ENCODE measurements at regions not wholly inside any gene's neighbourhood (a gene's known extent, or its start where the extent isn't known, plus 50 kb on each side); places are given as distances from the start of the nearest gene placed in this dataset.

- no peak overlapping the region for H3K9ac ChIP-seq (ENCODE audit: low read length)
- H3K4me1 ChIP-seq (ENCODE audit: low read length) = no peaks in the 10 kb centered on the region
- no peaks in the 10 kb centered on the region for H3K36me3 ChIP-seq (ENCODE audit: insufficient read depth, low read length)
- no peak overlapping the region for H3K27ac ChIP-seq (ENCODE audit: low read length)
- no peaks in the 10 kb centered on the region for H3K9me3 ChIP-seq (ENCODE audit: low read length)
- H3K79me2 ChIP-seq (ENCODE audit: low read length) = no peaks in the 10 kb centered on the region
- H2AFZ ChIP-seq (ENCODE audit: low read length) = no peak overlapping the region
- no peaks in the 10 kb centered on the region for H4K20me1 ChIP-seq (ENCODE audit: insufficient read depth, low read depth, low read length)
- H3K9me2 ChIP-seq (replicated peaks; ENCODE audit: insufficient read depth, low read length) = no peaks in the 10 kb centered on the region
- no peaks in the 10 kb centered on the region for H3K27me3 ChIP-seq (ENCODE audit: low read length)
- no peak overlapping the region for H3K4me2 ChIP-seq (ENCODE audit: low read depth, low read length, poor library complexity, severe bottlenecking)
- no peak overlapping the region for H3K4me3 ChIP-seq (ENCODE audit: low read length)
- DNase-seq = no peak
Measured at GRCh38 chr2:164134336-164134735, 398.5 kb upstream of the FIGN start.

GRCh38 chr2:164127971-164128527, 392.2 kb upstream of the FIGN start:
- H3K9me2 ChIP-seq (replicated peaks; ENCODE audit: insufficient read depth, low read length) = no peaks in the 10 kb centered on the region
- no peak overlapping the region for H3K4me3 ChIP-seq (ENCODE audit: low read length)
- H3K27ac ChIP-seq (ENCODE audit: low read length) = no peak overlapping the region
- H3K36me3 ChIP-seq (ENCODE audit: insufficient read depth, low read length) = no peaks in the 10 kb centered on the region
- no peak overlapping the region for H3K9ac ChIP-seq (ENCODE audit: low read length)
- H3K79me2 ChIP-seq (ENCODE audit: low read length) = no peaks in the 10 kb centered on the region
- H3K27me3 ChIP-seq (ENCODE audit: low read length) = no peaks in the 10 kb centered on the region
- no peak overlapping the region for H2AFZ ChIP-seq (ENCODE audit: low read length)
- H3K9me3 ChIP-seq (ENCODE audit: low read length) = peaks cover 4% of the 10 kb centered on the region; the same call in 1 of the 2 replicates
- no peaks in the 10 kb centered on the region for H4K20me1 ChIP-seq (ENCODE audit: insufficient read depth, low read depth, low read length)
- H3K4me1 ChIP-seq (ENCODE audit: low read length) = no peaks in the 10 kb centered on the region
- no peak overlapping the region for H3K4me2 ChIP-seq (ENCODE audit: low read depth, low read length, poor library complexity, severe bottlenecking)
- DNase-seq = no peak

- peaks cover 4% of the 10 kb centered on the region; the same call in 1 of the 2 replicates for H3K9me3 ChIP-seq (ENCODE audit: low read length)
Measured at GRCh38 chr2:164126960-164127660, 391.3 kb upstream of the FIGN start.

GRCh38 chr2:164115806-164116205, 380.0 kb upstream of the FIGN start:
- Histone ChIP-seq H3K79me2 (ENCODE audit: low read length) (no peaks in the 10 kb centered on the region), H3K9ac (ENCODE audit: low read length) (no peak overlapping the region), H2AFZ (ENCODE audit: low read length) (no peak overlapping the region), H3K9me2 (replicated peaks; ENCODE audit: insufficient read depth, low read length) (no peaks in the 10 kb centered on the region), H4K20me1 (ENCODE audit: insufficient read depth, low read depth, low read length) (no peaks in the 10 kb centered on the region), H3K27ac (ENCODE audit: low read length) (no peak overlapping the region), H3K27me3 (ENCODE audit: low read length) (no peaks in the 10 kb centered on the region), H3K9me3 (ENCODE audit: low read length) (peaks cover 7% of the 10 kb centered on the region; the same call in 1 of the 2 replicates), H3K4me3 (ENCODE audit: low read length) (no peak overlapping the region), H3K36me3 (ENCODE audit: insufficient read depth, low read length) (no peaks in the 10 kb centered on the region), H3K4me1 (ENCODE audit: low read length) (no peaks in the 10 kb centered on the region), H3K4me2 (ENCODE audit: low read depth, low read length, poor library complexity, severe bottlenecking) (no peak overlapping the region)
- no peak for DNase-seq

More at GRCh38 chr2:164126960-164127660, 391.3 kb upstream of the FIGN start:
- no peak overlapping the region for H3K27ac ChIP-seq (ENCODE audit: low read length)
- H3K4me2 ChIP-seq (ENCODE audit: low read depth, low read length, poor library complexity, severe bottlenecking) = no peak overlapping the region
- no peak overlapping the region for H3K4me3 ChIP-seq (ENCODE audit: low read length)
- H3K9me2 ChIP-seq (replicated peaks; ENCODE audit: insufficient read depth, low read length) = no peaks in the 10 kb centered on the region
- H4K20me1 ChIP-seq (ENCODE audit: insufficient read depth, low read depth, low read length) = no peaks in the 10 kb centered on the region
- DNase-seq = no peak
- H3K9ac ChIP-seq (ENCODE audit: low read length) = no peak overlapping the region
- no peak overlapping the region for H2AFZ ChIP-seq (ENCODE audit: low read length)
- H3K36me3 ChIP-seq (ENCODE audit: insufficient read depth, low read length) = no peaks in the 10 kb centered on the region
- no peaks in the 10 kb centered on the region for H3K79me2 ChIP-seq (ENCODE audit: low read length)
- H3K4me1 ChIP-seq (ENCODE audit: low read length) = no peaks in the 10 kb centered on the region
- H3K27me3 ChIP-seq (ENCODE audit: low read length) = no peaks in the 10 kb centered on the region

GRCh38 chr2:164114937-164115336, 379.1 kb upstream of the FIGN start:
- H3K4me2 ChIP-seq (ENCODE audit: low read depth, low read length, poor library complexity, severe bottlenecking) = no peak overlapping the region
- H3K9me2 ChIP-seq (replicated peaks; ENCODE audit: insufficient read depth, low read length) = no peaks in the 10 kb centered on the region

GRCh38 chr2:164112105-164112504, 376.3 kb upstream of the FIGN start:
- no peak overlapping the region for H3K27ac ChIP-seq (ENCODE audit: low read length)
- H4K20me1 ChIP-seq (ENCODE audit: insufficient read depth, low read depth, low read length) = no peaks in the 10 kb centered on the region
- no peaks in the 10 kb centered on the region for H3K27me3 ChIP-seq (ENCODE audit: low read length)
- no peak overlapping the region for H3K4me2 ChIP-seq (ENCODE audit: low read depth, low read length, poor library complexity, severe bottlenecking)
- H3K79me2 ChIP-seq (ENCODE audit: low read length) = no peaks in the 10 kb centered on the region
- H2AFZ ChIP-seq (ENCODE audit: low read length) = no peak overlapping the region
- no peak overlapping the region for H3K4me3 ChIP-seq (ENCODE audit: low read length)
- no peaks in the 10 kb centered on the region for H3K36me3 ChIP-seq (ENCODE audit: insufficient read depth, low read length)
- no peaks in the 10 kb centered on the region for H3K9me2 ChIP-seq (replicated peaks; ENCODE audit: insufficient read depth, low read length)
- H3K9me3 ChIP-seq (ENCODE audit: low read length) = peaks cover 4% of the 10 kb centered on the region; the same call in 1 of the 2 replicates
- H3K9ac ChIP-seq (ENCODE audit: low read length) = no peak overlapping the region
- H3K4me1 ChIP-seq (ENCODE audit: low read length) = no peaks in the 10 kb centered on the region
- DNase-seq = no peak

More at GRCh38 chr2:164114937-164115336, 379.1 kb upstream of the FIGN start:
- peaks cover 7% of the 10 kb centered on the region; the same call in 1 of the 2 replicates for H3K9me3 ChIP-seq (ENCODE audit: low read length)
- H3K79me2 ChIP-seq (ENCODE audit: low read length) = no peaks in the 10 kb centered on the region
- H3K36me3 ChIP-seq (ENCODE audit: insufficient read depth, low read length) = no peaks in the 10 kb centered on the region
- H3K4me1 ChIP-seq (ENCODE audit: low read length) = no peaks in the 10 kb centered on the region
- no peak overlapping the region for H2AFZ ChIP-seq (ENCODE audit: low read length)
- H3K27me3 ChIP-seq (ENCODE audit: low read length) = no peaks in the 10 kb centered on the region
- no peak for DNase-seq
- H3K27ac ChIP-seq (ENCODE audit: low read length) = no peak overlapping the region
- H3K9ac ChIP-seq (ENCODE audit: low read length) = no peak overlapping the region
- no peaks in the 10 kb centered on the region for H4K20me1 ChIP-seq (ENCODE audit: insufficient read depth, low read depth, low read length)
- H3K4me3 ChIP-seq (ENCODE audit: low read length) = no peak overlapping the region

GRCh38 chr2:164110515-164110914, 374.7 kb upstream of the FIGN start:
- Histone ChIP-seq H3K27ac (ENCODE audit: low read length) (no peak overlapping the region), H3K4me1 (ENCODE audit: low read length) (no peaks in the 10 kb centered on the region), H3K4me3 (ENCODE audit: low read length) (no peak overlapping the region), H3K27me3 (ENCODE audit: low read length) (no peaks in the 10 kb centered on the region), H3K4me2 (ENCODE audit: low read depth, low read length, poor library complexity, severe bottlenecking) (no peak overlapping the region), H3K9me3 (ENCODE audit: low read length) (peaks cover 4% of the 10 kb centered on the region; the same call in 1 of the 2 replicates), H2AFZ (ENCODE audit: low read length) (no peak overlapping the region), H3K79me2 (ENCODE audit: low read length) (no peaks in the 10 kb centered on the region), H4K20me1 (ENCODE audit: insufficient read depth, low read depth, low read length) (no peaks in the 10 kb centered on the region), H3K9ac (ENCODE audit: low read length) (no peak overlapping the region), H3K9me2 (replicated peaks; ENCODE audit: insufficient read depth, low read length) (no peaks in the 10 kb centered on the region), H3K36me3 (ENCODE audit: insufficient read depth, low read length) (no peaks in the 10 kb centered on the region)
- no peak for DNase-seq

GRCh38 chr2:164109006-164109405, 373.2 kb upstream of the FIGN start:
- no peaks in the 10 kb centered on the region for H3K4me1 ChIP-seq (ENCODE audit: low read length)
- no peaks in the 10 kb centered on the region for H3K9me2 ChIP-seq (replicated peaks; ENCODE audit: insufficient read depth, low read length)
- no peaks in the 10 kb centered on the region for H3K79me2 ChIP-seq (ENCODE audit: low read length)
- no peaks in the 10 kb centered on the region for H3K27me3 ChIP-seq (ENCODE audit: low read length)
- no peaks in the 10 kb centered on the region for H4K20me1 ChIP-seq (ENCODE audit: insufficient read depth, low read depth, low read length)
- no peak overlapping the region for H3K9ac ChIP-seq (ENCODE audit: low read length)
- peaks cover 7% of the 10 kb centered on the region for H3K9me3 ChIP-seq (ENCODE audit: low read length)
- no peak overlapping the region for H2AFZ ChIP-seq (ENCODE audit: low read length)
- H3K4me3 ChIP-seq (ENCODE audit: low read length) = no peak overlapping the region
- no peak overlapping the region for H3K4me2 ChIP-seq (ENCODE audit: low read depth, low read length, poor library complexity, severe bottlenecking)
- no peak for DNase-seq
- H3K36me3 ChIP-seq (ENCODE audit: insufficient read depth, low read length) = no peaks in the 10 kb centered on the region
- H3K27ac ChIP-seq (ENCODE audit: low read length) = no peak overlapping the region

All from Karpas-422 (cell line).